HG03521 (cell line): ENCODE measurements at regions not wholly inside any gene's neighbourhood (a gene's known extent, or its start where the extent isn't known, plus 50 kb on each side); places are given as distances from the start of the nearest gene placed in this dataset.
"Not testable (repeated sequence)": the region's sequence is repeated elsewhere in the genome, so short reads cannot be mapped to it uniquely, and the experiment has no call there.

Source experiments
- ATAC-seq: cut with Tn5 transposase; IDR thresholded peaks from one replicate; pipeline ENCODE4 v1.9.1; 2021; ENCODE audit warnings: mild to moderate bottlenecking, moderate library complexity; ENCODE audit not compliant: unreplicated experiment

DNA sequence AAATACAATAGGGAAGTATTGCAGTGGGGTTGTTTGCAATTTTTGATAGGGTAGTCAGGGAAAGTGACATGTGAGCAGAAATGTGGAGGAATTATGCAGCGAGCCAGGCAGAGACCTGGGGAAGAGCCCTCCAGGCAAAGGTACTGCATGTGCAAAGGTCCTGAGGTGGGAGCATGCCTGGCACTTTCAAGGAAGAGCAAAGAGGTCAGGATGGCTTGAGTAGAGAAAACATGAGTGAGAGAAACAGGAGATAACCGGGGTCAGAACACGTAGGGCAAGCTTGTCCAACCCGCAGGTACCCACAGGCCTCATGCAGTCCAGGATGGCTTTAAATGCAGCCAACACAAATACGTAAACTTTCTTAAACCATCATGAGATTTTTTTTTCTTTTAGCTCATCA, 71.0 kb downstream of the COQ2 start:
- ATAC-seq = no peak

DNA sequence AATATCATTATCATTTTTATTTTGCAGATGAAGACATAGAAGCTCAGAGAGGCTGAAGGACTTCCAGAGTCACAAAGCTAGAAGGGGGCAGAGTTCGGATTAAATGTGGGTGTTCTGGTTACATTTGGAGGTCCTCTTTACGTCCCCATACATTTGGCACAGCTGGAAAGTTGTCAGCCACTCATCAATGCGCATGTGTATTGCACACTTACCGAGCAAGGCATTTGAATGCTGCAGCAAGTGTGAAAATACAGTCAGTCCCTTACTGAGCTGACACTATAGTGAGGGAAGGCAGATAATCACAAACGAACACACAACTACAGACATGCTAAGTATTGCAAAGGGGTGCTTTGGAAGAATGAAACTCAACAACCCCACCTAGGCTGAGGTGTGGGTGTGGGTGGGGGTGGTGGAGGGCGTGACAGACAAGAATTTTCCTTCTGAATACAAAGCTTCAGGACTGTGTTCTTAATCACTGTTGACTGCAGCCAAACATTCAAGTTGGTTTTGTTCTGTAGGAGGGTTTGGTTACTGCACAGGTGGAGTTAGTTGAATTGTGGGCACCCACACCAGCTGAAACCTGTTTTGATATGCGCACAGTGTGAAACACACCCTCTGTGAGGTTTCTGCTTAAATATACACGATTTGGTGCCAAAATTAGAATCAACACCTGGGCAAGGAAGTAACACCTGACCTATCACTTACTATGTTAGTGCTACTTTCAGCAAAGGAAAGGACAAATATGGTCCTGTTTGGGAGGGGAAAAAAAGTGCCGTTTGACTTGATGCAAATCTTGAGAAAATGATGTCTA, 72.4 kb downstream of the COQ2 start:
- peak; percentile 83 for ATAC-seq

DNA sequence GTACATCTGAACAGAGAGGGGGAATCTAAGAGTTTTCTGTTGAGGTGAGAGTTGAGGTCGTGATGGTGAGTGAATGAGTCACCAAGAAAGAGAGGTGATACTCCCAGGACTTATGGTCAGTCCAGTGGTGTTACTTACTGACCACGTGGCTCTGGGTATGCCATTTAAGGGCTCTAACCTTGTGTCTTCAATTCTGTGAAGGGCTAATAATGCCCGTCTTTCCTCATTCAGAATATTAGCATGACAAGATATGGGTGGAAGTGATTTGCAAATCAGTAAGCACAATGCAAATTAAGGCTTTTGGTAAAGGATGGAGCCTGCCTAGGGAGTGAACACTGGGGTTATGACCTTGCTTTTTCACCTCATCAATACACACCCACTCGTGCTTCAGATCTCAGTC, 75.2 kb downstream of the COQ2 start:
- ATAC-seq = no peak

DNA sequence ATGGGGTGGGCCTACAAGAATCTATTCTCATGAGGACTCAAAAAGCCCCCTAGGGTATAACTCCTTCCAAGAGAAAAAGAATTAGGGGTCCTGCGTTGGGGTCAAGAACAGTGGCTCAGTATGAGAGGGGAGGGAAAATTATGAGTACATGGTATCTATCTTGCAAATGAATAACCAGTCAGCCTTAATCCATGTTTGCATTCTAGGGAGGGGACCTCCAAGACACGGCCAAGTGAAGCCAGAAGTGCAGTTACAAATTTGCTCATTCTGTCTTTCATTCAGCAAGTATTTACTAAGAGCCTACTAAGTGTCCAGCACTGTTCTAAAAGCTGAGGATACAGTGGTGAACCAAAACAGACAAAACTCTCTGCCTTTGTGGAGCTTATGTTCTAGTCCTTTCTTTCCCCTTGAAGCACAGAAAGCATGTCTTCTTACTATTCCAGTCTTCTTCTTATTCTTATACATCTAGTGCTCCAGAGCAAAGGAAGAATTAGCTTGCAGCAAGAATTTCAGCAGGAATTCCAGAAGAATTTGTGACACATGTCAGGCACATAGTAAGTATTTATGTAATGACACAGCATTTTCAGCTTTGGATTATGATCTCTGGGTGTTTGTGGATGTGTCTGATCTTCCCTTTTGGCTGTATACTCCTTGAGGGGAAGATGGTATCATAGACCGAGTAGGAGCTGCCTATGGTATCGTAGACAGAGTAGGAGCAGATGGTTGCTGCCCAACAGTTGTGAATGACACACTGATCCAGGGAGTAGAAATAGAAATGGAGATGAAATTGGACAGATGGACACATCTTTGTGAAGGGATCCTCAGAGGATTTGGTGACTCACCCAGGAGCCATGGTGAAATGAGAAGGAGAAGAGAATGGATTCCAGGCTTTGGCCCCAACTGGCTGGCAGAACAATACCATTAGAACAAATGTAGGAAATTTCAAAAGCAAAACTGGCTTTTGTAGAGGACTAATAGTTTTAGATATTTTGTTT, 75.9 kb downstream of the COQ2 start:
- no peak for ATAC-seq

DNA sequence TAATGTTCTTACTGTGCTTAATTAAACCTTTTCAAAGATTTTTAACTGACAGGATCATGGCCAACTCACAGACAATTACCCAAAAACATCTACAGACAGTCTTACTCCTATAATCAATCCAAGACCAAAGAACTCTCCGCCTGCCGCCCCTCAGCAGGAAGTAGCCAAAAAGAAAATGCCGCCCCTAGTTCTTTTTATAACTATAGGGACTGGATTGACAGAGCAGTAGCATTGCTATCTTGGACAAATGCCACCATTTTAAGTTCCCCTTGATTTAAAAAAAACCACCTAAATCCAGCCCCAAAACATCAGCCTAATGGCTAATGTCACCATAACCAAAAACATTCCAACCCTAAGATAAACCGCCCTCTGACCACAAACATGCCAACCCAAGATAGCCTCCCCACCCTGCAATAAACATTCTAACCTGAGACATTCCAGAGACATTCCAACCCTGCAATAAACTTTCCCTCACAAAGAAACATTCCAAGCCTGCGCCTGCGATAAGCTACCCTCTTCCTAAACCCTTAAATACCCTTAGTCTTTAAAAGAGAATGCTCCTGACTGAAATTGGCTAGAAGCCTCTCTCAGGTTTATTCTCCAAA, 77.0 kb downstream of the COQ2 start:
- no peak for ATAC-seq

DNA sequence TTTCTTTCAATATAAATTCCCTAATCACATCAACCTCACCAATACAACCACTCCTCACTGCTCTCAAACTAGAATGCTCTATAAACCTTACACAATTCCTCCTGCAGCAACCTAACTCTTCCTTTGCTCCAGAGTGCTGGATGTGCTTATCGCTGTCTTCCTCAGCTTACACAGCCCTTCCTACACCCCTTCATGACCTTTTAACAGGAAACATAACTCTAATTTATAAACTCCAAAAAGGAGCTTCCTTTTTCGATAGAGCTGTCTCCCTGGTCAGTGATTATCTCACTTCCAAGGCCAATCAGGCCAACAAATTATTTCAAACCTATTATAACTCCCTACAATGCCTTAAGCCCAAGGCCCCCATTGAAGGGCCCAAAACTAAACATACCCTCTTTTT, 78.8 kb downstream of the COQ2 start:
- no peak for ATAC-seq

DNA sequence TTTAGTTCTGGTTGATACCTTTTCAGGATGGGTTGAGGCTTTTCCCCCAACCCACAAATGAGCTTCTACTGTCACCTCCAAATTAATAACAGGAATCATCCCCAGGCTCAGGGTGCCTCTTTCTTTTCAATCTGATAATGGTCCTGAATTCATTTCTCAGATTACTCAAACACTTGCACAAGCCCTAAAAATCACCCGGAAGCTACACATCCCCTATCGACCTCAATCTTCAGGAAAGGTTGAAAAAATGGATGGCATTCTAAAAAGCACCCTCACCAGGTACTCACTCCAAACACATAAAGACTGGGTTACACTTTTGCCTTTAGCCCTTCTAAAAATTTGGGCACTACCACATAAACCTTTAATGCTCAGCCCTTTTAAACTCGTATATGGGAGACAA, 79.9 kb downstream of the COQ2 start:
- ATAC-seq = no peak

DNA sequence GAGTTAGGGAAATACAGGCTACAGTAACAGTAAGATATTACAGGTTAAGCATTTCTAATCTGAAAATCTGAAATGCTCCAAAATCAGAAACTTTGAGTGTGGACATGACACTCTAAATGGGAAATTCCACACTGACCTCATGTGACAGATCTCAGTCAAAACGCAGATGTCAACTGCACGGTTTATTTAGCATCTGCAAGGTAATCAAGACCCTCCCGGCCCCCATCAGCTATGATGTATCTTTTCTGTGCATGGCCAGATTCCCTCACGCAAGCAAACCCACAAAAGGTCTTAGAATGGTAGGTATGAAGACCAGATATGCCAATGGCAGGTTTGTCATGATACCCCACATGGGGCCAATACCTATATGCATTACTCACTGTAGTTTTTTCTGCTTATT, 82.8 kb downstream of the COQ2 start:
- no peak for ATAC-seq

DNA sequence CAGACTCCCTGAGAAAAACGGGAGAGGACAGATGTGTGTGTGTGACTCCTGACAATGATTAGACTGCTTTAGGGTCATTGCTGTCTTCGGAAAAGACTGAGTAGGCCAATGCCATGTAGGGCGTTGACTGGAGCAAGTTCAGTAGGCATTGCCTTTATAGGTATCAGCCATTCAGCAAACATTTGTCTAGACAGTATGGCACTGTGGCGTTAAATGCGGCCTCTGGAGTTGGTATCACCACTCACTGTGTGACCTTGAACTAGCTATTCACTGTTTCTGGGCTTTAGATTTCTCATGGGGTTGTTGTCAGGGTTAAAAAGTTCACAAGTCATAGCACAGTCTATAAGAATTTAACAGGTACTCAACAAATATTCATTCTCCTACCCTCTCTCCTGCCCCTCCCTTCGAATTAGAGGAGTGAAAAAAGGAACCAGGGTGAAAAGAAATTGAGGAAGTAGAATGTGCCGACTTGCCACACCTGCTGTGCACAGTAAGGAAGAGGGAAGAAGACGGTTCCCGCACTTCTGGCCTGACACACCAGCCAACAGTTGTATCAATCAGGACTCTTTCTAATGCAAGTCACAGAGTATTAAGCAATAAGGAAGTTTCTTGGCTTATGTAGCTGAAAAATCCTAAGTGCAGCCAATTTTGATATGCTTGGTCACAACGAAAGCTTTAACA, 83.2 kb upstream of the PLAC8 start:
- ATAC-seq = no peak

DNA sequence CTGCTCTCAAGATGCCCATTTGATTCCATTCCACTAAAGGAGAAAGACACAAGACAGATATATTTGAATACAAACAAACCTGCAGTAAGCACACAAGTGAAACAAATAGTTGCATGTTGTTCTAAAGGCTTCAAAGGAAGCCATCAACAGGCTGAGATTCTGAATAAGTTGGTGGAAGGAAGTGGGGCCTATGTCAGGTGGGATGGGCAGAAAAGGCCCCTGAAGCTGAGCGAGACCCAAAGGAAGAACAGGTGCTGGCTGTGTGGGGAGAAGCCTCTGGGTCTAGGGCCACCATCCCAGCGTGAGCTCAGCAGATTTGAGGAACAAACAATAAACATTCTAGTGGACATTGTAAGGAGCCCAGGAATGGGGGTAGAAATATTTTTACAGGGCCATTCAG, 82.4 kb upstream of the PLAC8 start:
- ATAC-seq = no peak

DNA sequence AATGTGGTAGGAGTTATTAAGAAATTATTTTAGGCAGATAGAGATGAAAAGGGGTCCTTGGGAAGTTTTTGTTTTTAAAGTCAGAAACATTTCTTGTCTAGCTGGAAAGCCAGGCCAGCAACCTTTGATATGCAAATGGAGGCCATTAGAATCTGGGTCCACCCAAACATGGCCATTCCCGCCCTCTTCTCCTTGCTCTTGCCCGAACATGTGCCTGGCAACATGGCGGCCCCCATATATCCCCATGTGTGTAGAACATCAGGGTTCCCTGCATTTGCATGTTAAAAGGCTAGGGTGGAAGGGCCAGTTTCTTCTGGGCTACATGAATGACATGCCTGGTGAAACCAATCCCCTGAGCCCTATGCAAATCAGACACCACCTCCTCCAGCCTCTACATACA, 80.7 kb upstream of the PLAC8 start:
- ATAC-seq = no peak

DNA sequence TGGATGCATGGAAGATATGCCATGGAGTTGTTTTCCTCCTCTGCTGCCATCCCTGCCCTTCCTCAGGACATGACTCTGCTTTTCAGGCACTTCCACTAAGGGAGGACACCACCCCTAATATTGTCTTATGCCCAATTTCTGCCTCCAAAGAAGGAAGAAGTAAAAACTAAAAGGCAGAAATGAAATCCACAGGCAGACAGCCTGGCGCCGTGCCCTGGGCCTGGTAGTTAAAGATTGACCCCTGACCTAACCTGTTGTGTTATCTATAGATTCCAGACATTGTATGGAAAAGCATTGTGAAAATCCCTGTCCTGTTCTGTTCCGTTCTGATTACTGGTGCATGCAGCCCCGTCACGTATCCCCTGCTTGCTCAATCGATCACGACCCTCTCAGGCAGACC, 80.1 kb upstream of the PLAC8 start:
- not testable (repeated sequence) for ATAC-seq

DNA sequence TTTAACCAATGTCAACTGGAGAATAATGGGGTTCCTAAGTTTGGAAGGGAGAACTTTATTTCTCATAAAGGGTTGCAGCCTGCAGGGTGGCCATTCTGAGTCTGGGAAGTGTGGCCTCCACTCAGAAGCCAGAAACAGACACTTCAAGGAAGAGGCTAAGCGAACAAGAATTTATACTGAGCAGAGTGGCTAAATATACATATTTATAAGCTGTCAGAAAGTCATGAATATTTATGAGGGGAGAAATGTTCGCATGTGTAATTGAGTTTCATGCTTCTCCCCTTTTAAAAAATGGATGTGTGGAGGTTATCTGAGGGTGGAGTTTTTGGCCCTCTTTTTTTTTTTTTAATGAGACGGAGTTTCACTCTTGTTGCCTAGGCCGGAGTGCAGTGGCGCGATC, 78.1 kb upstream of the PLAC8 start:
- no peak for ATAC-seq

DNA sequence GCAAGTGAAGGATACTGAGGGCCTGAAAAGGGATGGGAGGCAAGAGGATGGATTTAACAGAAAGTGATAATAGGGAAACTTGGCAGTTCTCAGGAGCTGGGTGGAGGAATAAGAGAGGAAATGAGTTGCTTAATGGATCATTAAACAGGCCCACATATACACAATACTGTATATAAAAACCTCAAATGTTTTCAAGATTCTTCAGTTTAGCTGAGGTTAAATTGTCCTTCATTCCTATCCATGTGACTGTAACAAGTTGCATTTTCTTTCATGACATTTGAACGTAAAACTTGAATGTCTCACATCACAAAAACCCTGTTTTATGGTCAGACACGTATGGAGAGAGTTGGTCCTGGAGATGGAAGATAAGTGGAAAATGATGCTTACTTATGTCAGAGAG, 76.5 kb upstream of the PLAC8 start:
- ATAC-seq = no peak

DNA sequence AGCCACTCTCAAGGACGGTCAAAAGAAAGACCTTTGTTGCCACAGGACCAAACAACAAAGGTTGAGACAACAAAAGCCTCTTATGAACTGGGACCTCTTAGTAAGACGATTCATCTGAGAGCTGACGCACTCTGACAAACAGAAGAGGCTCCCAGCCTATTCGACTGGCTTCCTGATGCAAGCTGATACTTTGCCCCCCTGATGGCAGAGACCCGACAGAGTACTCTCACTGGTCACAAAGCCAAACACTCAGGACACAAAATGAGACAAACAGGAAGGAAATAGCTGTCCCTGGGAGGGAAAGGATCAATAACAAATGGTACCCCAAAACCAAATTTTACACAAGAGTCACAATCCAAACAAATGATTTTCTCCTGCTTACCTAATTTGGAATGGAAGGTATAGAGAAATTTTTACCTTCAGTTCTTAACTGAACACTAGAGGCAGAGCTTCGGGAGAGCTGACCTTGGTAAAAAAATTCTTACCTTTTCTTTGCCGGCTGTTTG, 75.2 kb upstream of the PLAC8 start:
- no peak for ATAC-seq

DNA sequence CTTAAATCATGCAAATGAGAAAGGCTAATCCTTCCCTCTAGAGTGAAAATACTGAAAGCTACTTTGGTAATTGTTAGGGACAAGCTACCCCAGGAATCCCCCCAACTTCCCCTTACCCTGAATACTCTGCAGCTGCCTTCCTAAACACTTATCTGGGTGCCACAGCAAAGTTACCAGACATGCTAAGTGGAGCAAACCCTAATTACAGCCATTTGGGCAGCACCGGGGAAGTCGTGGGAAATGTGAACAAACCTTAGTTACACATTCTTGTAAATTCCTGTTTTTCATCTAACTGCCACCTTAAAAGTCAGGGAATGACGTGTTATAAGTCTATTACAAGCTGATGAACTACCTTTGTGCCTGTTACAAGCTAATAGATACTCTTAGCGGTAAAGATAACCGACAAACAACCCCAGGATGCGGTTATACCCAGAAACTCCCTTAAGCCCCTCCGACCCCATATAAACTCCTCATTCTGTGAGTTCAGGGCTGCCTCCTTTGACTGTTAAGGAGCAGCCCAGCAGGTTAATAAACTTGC, 66.0 kb upstream of the PLAC8 start:
- ATAC-seq = no peak

DNA sequence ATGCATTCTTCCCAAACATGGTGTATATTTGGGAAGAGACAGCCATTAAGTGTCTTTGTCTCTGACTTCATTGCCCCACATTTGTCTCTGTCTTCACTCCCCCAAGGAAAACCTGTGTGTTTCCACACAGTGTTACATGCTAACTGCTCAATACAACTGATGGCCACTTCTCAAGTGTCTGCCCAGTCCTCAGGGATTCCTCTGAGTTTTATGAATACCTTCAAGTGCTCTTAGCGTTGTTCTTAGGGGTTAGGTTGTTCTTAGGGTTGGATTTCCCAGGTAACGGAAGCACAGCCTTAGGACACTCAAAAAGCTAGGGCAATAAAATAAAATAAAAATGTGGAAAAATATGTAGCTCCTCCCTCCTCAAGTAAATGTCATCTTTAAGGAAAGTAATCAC, 64.7 kb upstream of the PLAC8 start:
- ATAC-seq = no peak

DNA sequence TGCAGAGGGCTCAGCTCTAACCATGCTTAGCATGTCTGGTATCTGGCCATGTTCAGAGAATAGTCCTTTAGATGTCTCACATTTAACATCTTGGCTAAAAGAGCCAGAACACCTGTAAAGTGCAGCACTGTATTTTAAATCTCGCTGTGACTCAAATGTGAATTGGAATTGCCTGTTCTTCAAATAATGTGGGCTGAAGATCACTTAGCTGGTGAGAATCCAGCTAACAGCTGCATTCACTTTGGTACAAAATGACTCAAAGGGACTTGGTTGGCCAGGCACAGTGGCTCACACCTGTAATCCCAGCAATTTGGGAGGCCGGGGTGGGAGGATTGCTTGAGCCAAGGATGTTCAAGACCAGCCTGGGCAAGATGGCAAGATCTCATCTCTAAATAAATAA, 63.5 kb upstream of the PLAC8 start:
- no peak for ATAC-seq

DNA sequence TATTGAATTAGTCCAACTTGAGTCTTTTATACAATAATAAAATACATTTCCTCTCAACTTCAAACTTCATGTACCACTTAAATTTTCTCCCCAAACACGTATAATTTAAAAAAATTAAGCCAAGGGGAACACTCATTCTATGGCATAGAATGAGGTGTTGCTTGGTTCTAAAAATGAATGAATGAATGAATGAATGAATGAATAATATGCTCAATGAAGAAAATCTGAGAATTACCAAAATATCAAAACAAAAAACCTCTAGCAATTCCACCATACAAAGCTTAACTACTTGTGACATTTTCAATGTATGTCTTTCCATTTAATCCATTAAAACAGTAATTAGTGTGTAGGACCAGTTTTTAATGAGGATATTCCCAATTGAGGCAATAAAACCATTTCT, 62.7 kb upstream of the PLAC8 start:
- no peak for ATAC-seq

DNA sequence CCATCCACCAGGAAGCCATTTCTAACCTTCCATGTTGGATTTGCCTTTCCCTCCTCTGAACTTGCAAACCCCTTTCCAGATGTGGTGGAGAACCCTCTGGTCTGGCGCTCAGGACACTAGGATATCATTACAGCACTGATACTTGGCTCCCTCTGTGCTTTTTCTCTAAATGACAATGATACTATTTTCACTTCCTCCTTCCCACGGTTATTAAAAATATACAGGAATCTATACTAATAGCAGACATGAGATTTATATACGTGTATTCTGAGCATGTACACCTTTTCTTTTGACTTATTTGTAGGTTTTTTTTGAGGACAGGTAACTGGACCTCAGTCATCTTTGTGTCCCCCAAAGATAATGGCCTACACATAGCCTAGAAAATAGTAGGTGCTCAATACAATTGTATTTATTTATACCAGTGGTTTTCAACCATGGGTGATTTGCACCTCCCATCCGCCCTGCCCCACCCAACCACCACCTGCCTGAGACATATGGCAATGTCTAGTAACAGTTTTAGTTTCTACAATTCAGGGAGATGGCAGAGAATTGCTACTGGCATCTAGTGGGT, 60.4 kb upstream of the PLAC8 start:
- ATAC-seq = peak; percentile 38
